Brain microvascular endothelial cell (primary cell): ENCODE measurements at regions not wholly inside any gene's neighbourhood (a gene's known extent, or its start where the extent isn't known, plus 50 kb on each side); places are given as distances from the start of the nearest gene placed in this dataset.

Experiments used
- DNase-seq: peaks from one replicate; pipeline ENCODE4 v3.0.0-alpha.2; 2020
- H3K27ac ChIP-seq: fragments of 250-450 bp; sonication (Bioruptor Pico); 2 replicates; pipeline ENCODE4 v1.5.1; 2020; ENCODE audit warnings: mild to moderate bottlenecking, moderate library complexity
- H3K27me3 ChIP-seq: fragments of 250-450 bp; sonication (Bioruptor Pico); replicated peaks from 2 replicates; pipeline ENCODE4 v1.5.1; 2020; ENCODE audit warnings: mild to moderate bottlenecking
- H3K36me3 ChIP-seq: fragments of 250-450 bp; sonication (Bioruptor Pico); replicated peaks from 2 replicates; pipeline ENCODE4 v1.5.1; 2020; ENCODE audit warnings: mild to moderate bottlenecking
- H3K4me3 ChIP-seq: 2 replicates; pipeline ENCODE4 v1.5.1; 2011; ENCODE audit warnings: low read depth, mild to moderate bottlenecking, control low read depth, low read length, moderate library complexity
- CTCF ChIP-seq: IDR thresholded peaks from 2 replicates; pipeline ENCODE4 v1.5.1; 2011; ENCODE audit warnings: low read depth, mild to moderate bottlenecking, moderate library complexity, low read length, control low read depth, inconsistent platforms; ENCODE audit errors: missing control alignments
- in situ Hi-C: cut with HindIII; loops from 2 replicates; pipeline ENCODE4 v1.10.0; 2017; ENCODE audit warnings: low sequenced_read_pairs, low pct_ligation_motif_present

GRCh38 chr11:116439361-116439677 is 333.5 kb downstream of the BUD13 start:
- DNase-seq = no peak
- no peaks in the 10 kb centered on the region for H3K36me3 ChIP-seq
- in situ Hi-C loops = no loop called here
- no peak overlapping the region for H3K27ac ChIP-seq
- no peaks in the 10 kb centered on the region for H3K27me3 ChIP-seq
- no peak overlapping the region for H3K4me3 ChIP-seq
- no peak for TF ChIP-seq CTCF

- Histone ChIP-seq H3K27me3 (no peaks in the 10 kb centered on the region), H3K36me3 (no peaks in the 10 kb centered on the region), H3K27ac (no peak overlapping the region), H3K4me3 (no peak overlapping the region)
- no peak for TF ChIP-seq CTCF
- no peak for DNase-seq
- in situ Hi-C loops = no loop called here
Measured at GRCh38 chr11:116438651-116439360, 334.0 kb downstream of the BUD13 start.

- DNase-seq = no peak
- Histone ChIP-seq H3K4me3 (no peak overlapping the region), H3K27me3 (no peaks in the 10 kb centered on the region), H3K36me3 (no peaks in the 10 kb centered on the region), H3K27ac (no peak overlapping the region)
- in situ Hi-C loops = no loop called here
- TF ChIP-seq CTCF = no peak
Measured at GRCh38 chr11:116434986-116435385, 337.8 kb downstream of the BUD13 start.

- H3K4me3 ChIP-seq = no peak overlapping the region
Measured at GRCh38 chr11:116432301-116432700, 340.5 kb downstream of the BUD13 start.

GRCh38 chr11:116431842-116432241 is 340.9 kb downstream of the BUD13 start:
- Histone ChIP-seq H3K36me3 (no peaks in the 10 kb centered on the region), H3K27me3 (no peaks in the 10 kb centered on the region), H3K4me3 (no peak overlapping the region), H3K27ac (no peak overlapping the region)
- in situ Hi-C loops = no loop called here
- DNase-seq = no peak
- no peak for TF ChIP-seq CTCF

More at GRCh38 chr11:116432301-116432700, 340.5 kb downstream of the BUD13 start:
- no peak for TF ChIP-seq CTCF
- in situ Hi-C loops = no loop called here
- DNase-seq = no peak
- H3K27ac ChIP-seq = no peak overlapping the region
- no peaks in the 10 kb centered on the region for H3K36me3 ChIP-seq
- H3K27me3 ChIP-seq = no peaks in the 10 kb centered on the region

GRCh38 chr11:116428638-116428975 is 344.2 kb downstream of the BUD13 start:
- TF ChIP-seq CTCF = no peak
- Histone ChIP-seq H3K36me3 (no peaks in the 10 kb centered on the region), H3K4me3 (no peak overlapping the region), H3K27me3 (no peaks in the 10 kb centered on the region), H3K27ac (no peak overlapping the region)
- in situ Hi-C loops = no loop called here
- DNase-seq = no peak
